Activated T-cell treated with anti-CD3 and anti-CD28 coated beads, Interleukin-2, amount 50 U/mL, for 48 hours (primary cell): ENCODE measurements at regions not wholly inside any gene's neighbourhood (a gene's known extent, or its start where the extent isn't known, plus 50 kb on each side); places are given as distances from the start of the nearest gene placed in this dataset.
"Not testable (repeated sequence)": the region's sequence is repeated elsewhere in the genome, so short reads cannot be mapped to it uniquely, and the experiment has no call there.

ENCODE experiments used
- DNase-seq, 2 experiments: peaks; one replicate each; pipeline ENCODE4 v3.0.0-alpha.2; 2020

DNA sequence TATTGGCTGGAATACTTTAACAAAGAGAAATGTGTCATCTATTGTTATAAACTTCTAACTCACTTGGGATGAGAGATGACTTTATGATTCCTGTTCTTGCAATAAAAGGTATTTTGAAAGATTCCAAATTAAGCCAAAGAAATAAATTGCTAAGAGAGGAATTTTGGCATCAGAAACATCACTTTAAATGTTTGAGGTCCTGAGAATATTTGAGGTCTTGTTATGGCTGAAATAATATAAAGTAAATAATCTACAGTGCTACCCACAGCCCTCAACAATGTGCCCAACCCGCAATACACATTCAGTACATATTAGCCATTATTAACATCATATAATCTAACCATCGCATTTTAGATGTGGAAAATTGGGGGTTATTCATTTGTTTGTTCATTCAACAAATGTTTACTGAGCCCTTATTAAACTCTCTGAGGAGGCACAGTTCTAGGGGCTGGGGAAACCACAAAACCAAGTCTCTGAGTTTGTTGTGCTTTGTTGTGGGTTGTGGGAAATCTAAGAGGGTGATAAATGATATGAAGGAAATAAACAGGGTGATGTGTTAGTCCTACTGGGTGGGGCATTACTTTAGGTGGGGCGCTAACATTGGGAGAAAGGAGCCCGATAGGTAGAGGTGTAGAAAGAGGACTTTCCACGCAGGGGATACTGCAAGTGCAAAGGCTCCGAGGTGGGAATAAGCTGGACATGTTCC is 135.2 kb upstream of the CLINT1 start:
- DNase-seq = no peak

DNA sequence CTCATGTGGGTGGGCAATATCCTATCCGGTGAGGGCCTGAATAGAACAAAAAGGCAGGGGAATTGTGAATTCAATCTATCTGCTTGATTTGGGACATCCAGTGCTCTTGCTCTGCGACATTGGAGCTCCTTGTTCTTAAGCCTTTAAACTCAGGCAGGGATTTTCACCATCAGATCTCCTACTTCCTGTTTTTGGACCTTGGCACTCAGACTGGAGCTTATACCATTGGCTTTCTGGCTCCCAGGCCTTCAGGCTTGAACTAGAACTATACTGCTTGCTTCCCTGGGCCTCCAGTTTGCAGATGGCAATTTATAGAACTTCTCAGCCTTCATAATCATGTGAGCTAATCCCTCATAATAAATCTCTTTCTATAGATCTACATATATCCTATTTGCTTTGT is 134.3 kb upstream of the CLINT1 start:
- no peak for DNase-seq

DNA sequence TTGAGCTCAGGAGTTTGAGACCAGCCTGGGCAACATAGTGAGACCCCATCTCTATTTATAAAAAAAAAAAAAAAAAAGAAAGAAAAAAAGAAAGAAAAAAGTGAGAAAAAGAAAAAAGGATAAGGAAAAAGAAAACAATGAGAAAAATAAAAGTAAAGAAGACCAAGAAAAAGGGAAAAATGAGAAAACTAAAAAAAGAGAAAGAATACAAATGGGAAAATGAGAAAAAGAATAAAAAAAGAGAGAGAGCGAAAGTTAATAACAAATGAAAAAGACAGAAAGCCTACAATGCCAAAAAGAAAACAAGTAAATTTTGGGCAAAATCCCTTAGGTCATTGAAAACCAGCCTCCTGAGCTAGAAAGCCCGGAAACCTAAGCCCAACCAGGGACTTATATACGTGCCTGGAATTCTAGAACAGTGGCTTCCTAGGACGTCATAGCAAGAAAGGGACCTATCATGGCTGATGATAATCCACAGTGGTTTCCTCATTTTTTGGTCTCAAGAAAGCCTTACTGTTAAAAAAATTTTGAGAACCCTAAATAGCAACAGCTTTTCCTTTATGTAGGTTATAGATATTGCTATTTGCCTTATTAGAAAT is 131.7 kb upstream of the CLINT1 start:
- DNase-seq = no peak

- DNase-seq = no peak
These were observed 130.4 kb upstream of the CLINT1 start for GRCh38 chr5:157989296-157989695.

DNA sequence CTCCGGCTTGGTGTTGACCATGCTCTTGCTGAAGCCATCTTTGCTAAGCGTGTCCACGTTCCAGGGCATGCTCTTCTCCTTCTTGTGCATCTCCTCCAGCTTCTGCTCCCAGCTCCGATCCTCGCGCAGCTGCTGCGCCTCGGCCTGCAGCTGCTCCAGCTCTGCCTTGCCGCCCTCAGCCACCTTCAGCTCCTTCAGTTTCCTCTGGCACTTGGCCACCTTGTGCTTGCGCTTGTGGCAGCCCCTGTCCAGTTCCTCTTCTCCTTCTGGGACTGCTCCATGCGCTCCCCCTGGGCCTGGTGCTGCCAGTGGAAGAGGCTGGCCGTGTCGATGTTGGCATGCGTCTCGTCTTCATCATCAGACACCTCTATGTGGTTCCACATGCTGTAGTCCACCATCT is 128.3 kb upstream of the CLINT1 start:
- no peak for DNase-seq

DNA sequence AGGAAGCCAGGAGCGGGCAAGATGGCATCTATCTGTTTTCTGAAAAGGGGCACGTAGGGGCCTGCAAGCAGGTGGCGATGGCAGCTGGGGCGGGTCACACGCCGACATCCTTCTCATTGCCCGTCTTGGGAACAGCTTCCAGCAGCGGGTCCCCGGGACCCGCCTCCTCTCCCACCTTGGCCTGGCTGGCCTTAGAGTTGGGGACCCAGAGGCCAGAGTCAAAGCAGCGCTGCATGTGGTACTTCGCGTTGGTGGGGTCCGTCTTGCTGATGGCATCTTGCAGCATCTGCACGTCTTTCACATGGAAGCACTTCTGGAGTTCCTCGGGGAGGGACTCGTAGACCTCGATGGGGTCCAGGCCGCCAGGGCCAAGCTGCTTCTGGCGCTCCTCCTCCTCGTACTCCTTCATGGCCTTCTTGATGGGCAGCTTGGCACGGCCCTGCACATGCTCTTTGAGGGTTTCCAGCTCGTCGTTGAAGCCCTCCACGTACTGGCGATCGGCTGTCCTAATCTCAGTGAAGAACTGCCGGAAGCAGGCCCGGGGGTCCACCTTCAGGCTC is 127.6 kb upstream of the CLINT1 start:
- DNase-seq = no peak

- DNase-seq = no peak
These were observed 125.7 kb upstream of the CLINT1 start for GRCh38 chr5:157984611-157985010.

DNA sequence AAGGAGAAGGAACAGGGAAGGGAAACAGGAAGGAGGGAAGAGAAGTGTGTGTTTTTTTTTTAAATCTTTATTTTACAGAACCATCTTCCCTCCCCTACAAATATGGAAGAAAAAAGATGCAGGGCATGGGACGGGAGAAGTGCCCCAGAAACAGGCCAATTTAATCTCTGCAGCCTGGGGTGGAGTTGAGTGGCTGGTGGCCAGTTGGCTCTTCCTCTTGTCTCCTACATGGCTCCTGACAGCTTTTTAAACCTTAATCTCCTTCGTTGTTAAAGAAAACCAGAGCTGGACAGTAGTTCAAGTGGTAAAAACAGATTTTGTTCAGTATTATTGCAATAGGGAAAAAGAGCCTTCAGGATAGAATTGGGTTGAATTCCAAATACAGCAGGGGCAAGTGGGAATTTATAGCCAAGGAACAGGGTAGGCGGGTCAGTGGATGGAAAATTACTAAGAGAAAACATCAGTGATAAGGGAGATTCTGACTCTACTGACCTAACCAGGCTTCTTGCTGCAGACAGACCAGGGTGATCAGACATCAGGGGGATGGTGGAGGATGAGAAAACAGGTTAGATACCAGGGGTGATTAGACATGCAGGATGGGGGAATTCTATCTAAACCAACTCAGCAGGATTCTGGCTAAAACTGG is 125.1 kb upstream of the CLINT1 start:
- DNase-seq = no peak

DNA sequence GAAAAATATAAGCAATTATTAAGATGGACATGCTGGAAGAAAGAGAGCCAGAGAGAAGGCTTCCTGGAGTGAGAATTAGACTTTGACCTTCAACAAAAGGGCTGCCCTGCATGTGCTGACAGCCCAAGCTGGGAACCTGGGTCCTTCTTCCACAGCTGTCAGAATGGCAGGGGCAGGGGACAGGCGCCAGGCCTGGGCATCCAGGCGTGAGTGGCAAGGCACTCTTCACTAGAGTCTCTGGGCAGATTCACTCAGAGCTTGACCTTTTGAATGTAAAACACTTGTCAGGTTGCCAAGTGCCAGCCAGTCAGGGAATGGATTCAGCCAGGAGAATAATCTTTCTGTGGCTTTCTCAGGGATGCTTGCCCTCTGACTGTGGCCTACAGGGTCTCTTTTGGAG is 119.1 kb upstream of the CLINT1 start:
- DNase-seq = no peak

DNA sequence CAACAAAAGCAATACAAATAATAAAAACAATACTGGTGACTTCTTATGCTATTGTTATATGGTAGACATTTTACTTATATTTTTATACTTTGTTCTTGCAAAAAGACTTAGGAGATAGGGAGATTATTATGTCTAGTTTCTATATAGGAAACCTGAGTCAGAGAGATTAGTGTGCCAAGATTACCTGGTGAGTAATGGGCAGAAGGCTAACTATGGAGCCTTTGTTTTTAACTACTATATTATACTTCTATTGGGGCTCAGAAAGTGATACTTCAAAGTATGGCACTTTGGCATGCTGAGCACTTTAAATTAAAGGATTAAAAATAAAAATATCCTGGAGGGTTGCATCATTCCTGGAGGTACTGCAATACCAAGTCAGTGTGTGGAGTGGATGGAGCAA is 117.5 kb upstream of the CLINT1 start:
- DNase-seq = no peak

DNA sequence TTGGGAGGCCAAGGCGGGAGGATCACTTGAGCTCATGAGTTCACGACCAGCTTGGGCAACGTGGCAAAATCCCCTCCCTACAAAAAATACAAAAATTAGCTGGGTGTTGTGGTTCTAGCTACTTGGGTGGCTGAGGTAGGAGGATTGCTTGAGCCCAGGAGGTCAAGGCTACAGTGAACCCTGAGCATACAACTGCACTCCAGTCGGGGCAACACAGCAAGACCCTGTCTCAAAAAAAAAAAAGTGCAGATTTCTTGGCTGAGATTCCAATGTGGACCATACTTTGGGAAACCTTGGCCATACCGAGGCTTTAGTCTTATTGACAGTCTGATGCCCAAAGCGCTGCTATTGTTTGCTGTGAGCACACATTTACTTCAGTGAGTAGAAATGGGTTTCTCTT is 113.6 kb upstream of the CLINT1 start:
- no peak for DNase-seq

DNA sequence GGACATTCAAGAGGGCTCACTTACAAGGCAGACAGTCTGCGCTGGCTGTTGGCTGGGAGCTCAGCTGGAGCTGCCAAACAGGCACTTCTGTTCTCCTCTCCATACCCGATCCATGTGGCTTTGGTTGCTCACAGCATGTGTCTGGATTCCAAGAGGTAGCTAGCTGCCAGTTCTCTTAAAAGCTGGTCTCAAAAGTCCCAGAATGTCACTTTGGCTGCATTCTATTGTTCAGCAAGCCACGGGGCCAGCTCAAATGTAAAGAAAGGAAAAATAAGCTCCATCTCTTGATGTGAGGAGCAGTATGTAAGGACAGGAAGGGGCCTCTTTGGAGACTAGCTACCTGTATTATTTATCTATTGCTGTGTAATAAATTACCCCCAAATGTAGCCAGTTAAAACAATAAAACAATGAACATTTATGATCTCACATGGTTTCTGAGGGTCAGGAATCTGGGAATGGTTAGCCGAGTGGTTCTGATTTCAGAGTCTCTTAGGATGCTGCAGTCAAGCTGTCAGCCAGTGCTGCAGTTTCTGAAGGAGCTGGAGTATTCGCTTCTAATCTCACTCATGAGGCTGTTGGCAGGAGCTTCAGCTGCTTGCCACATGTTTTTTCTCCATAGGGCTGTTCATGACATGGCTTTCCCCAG is 112.7 kb upstream of the CLINT1 start:
- no peak for DNase-seq

DNA sequence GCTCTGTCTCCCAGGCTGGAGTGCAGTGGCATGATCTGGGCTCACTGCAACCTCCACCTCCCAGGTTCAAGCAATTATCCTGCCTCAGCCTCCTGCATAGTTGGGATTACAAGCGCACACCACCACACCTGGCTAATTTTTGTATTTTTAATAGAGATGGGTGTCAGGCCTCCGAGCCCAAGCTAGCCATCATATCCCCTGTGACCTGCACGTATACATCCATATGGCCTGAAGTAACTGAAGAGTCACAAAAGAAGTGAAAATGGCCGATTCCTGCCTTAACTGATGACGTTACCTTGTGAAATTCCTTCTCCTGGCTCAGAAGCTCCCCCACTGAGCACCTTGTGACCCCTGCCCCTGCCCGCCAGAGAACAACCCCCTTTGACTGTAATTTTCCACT is 109.6 kb upstream of the CLINT1 start:
- not testable (repeated sequence) for DNase-seq

DNA sequence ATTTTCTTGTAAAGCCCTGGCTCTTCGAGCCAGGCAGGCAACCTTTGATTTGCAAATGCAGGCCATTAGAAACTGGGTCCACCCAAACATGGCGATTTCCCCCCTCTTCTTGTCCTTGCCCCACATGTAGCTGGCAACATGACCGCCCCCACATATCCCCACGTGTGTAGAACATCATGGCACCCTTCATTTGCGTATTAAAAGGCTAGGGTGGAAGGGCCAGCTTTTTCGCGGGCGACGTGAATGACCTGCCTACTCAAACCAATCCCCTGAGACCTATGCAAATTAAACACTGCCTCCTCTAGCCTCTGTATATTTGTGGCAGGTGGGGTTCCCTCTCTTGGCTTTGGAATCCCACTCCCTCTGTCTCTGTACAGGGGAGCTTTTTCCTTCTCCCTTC is 107.0 kb upstream of the CLINT1 start:
- no peak for DNase-seq

- DNase-seq = no peak
These were observed 106.2 kb upstream of the CLINT1 start for GRCh38 chr5:157965040-157965678.

GRCh38 chr5:157963761-157964160 is 104.8 kb upstream of the CLINT1 start:
- DNase-seq = no peak

- DNase-seq = no peak
These were observed 104.3 kb upstream of the CLINT1 start for GRCh38 chr5:157963244-157963643.

DNA sequence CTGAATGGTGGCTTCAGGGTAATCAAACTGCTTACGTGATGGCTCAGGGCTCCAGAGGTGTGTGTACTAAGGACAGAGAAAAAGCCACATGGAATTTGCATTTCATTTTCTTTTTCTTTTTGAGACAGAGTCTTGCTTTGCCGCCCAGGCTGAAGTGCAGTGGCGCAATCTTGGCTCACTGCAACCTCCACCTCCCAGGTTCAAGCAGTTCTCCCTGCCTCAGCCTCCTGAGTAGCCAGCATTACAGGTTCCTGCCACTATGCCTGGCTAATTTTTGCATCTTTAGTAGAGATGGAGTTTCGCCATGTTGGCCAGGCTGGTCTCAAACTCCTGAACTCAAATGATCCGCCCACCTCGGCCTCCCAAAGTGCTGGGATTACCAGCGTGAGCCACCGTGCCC is 103.7 kb upstream of the CLINT1 start:
- DNase-seq = not testable (repeated sequence)

GRCh38 chr5:157961896-157962590 is 103.1 kb upstream of the CLINT1 start:
- DNase-seq = no peak

GRCh38 chr5:157961176-157961575 is 102.2 kb upstream of the CLINT1 start:
- no peak for DNase-seq

DNA sequence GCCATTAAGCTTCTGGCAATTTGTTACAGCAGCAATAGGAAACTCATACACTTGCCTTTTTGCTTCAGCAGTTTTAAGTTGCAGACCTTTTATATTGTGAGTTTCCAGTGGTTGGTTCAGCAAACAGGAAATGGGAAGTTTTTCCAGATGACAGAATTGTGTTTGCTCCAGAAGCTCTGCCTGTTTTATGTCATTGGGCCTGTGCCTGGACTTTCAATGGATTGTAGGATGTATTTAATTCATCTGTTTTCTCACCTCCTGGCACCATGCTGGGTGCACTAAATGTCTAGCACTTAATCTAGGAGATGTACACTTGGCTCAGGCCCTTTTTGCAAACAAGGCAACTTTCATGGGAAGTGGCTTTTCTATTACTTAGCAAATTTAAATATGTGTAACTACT is 100.4 kb upstream of the CLINT1 start:
- no peak for DNase-seq

GRCh38 chr5:157956271-157956885 is 97.4 kb upstream of the CLINT1 start:
- DNase-seq = no peak
